GM18519 (cell line): ENCODE measurements at regions not wholly inside any gene's neighbourhood (a gene's known extent, or its start where the extent isn't known, plus 50 kb on each side); places are given as distances from the start of the nearest gene placed in this dataset.

ENCODE experiments used
- ATAC-seq: cut with Tn5 transposase; IDR thresholded peaks from one replicate; pipeline ENCODE4 v1.9.1; 2021; ENCODE audit warnings: mild to moderate bottlenecking, moderate library complexity; ENCODE audit not compliant: unreplicated experiment, low FRiP score

DNA sequence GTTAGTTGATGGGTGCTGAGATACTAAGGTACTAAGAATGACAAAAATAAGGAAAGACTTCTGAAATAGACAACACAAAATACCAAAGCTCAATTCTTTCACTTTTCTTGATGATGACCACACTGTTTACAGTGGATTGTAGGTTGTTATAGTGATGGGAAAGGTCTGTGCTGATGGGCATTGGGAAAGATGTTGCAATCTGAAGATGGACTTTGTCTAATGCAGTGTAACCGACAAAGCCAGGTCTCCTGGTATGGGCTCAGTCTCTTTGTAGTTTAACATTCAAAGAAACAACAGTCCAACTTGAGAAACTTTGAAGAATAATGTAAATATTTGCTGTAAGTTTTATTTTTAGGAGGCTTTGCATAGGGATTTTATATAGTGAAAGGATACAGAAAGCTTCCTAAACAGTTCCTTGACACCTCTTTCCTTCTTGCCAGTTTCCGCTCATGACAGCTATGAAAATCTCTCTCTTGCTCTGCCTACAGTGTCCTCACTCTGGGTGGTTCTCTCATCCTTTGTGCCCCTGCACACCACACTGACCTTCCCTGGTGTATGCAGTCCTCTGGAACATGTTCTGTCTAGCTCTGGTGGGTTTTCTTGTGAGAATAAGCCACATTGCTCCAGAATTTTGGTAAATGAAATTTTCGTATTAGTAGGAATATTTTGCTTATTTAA is 172.2 kb downstream of the KCNRG start:
- ATAC-seq: no peak

DNA sequence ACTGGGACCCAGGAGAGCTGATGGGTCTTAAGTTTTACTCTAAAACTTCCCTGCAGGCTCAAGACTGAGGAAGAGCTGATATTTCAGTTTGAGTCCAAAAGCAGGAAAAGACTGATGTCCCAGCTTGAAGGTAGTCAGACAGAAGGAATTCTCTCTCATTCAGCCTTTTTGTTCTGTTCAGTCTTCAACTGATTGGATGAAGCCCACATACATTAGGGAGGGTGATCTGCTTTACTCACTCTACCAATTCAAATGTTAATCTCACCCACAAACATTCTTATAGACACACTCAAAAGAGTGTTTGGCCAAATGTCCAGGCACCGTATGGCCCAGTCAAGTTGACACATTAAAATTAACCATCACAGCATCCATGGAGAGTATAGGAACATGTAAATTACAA is 173.5 kb downstream of the KCNRG start:
- no peak for ATAC-seq

- no peak for ATAC-seq
Observed at GRCh38 chr13:50189450-50189849, 174.2 kb downstream of the KCNRG start.

GRCh38 chr13:50191004-50191403 is 175.8 kb downstream of the KCNRG start:
- no peak for ATAC-seq

DNA sequence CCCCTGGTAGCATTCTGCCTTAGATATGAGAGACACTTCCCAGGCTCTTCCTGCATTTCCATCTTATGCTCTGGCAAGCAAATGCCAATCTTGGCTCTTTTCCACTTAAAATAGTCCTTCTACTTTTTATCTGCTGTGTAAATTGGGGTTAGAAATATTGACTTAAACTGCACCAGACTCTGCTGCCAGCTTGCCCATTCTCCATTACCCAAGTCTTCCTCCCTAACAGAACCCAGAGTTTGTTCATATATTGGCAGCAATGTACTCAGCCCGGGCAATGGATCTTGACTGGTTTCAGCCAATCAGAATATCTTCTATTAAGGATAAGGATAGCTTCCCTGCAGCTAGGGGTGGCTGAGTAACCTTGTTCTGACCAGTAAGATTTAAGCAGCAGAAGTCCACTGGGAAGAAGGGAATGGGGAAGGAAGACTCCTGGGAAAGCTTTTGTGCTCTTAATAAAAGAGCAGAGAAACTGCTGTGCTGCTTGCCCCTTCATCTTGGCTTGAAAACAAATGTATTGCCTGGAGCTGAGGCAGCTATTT is 177.1 kb downstream of the KCNRG start:
- no peak for ATAC-seq

GRCh38 chr13:50195045-50195444 is 179.8 kb downstream of the KCNRG start:
- ATAC-seq: no peak

DNA sequence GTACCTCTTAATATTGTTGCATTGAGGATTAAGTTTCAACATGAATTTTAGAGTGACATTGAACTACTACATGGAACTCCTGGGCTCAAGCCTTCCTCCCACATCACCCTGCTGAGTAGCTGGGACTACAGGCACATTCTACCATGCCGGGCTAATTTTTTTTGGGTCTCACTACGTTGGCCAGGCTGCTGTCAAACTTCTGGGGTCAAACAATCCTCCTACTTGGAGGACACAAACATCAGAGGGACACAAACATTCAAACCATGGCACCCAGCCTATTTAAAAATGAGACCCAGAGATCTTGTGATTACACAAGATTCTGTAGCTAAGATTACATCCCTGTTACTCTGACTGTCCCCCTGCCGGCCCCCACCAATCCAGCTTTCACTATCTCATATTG is 180.9 kb downstream of the KCNRG start:
- ATAC-seq: no peak

DNA sequence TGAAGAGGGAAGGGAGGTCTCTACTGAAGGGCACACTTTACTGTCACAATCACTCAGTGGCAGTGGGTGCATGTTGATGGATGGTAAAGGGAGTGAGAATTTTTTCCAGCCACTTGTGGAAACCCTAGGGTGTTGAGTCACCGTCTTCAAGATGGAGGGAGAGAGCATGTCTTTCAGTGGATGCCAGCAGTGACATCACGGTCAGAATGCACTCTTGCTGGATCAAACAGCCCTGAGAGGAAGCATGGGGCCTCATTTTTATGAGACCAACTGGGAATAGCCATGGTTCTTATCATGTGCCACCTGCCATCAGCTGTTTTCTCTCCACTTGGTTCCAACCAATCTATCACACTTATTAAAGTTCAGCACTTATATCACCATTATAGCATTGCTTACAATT is 182.5 kb downstream of the KCNRG start:
- ATAC-seq: no peak

- no peak for ATAC-seq
Observed at GRCh38 chr13:50198508-50198907, 183.3 kb downstream of the KCNRG start.

DNA sequence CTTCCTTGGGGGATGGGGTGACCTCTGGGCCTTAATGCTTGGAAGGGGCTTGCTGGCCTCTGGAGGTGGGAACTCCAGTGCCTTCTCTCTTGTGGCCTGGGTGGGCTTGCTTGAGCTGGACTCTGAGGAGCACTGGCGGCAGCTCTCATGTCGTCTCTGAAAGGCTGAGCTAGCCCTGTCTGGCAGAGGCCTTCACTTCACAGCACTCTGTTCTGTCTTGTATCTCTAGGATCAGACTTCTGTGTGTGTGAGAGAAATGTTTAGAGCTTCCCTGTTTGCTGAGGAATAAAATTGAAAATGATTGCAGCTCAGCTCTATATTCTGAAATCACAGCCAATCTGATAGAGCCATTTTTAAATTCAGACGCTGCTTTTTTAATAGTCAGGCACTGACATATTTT is 185.3 kb downstream of the KCNRG start:
- ATAC-seq: no peak

GRCh38 chr13:50200988-50201387 is 185.7 kb downstream of the KCNRG start:
- no peak for ATAC-seq

- no peak for ATAC-seq
Observed at GRCh38 chr13:50202485-50202884, 187.2 kb downstream of the KCNRG start.

DNA sequence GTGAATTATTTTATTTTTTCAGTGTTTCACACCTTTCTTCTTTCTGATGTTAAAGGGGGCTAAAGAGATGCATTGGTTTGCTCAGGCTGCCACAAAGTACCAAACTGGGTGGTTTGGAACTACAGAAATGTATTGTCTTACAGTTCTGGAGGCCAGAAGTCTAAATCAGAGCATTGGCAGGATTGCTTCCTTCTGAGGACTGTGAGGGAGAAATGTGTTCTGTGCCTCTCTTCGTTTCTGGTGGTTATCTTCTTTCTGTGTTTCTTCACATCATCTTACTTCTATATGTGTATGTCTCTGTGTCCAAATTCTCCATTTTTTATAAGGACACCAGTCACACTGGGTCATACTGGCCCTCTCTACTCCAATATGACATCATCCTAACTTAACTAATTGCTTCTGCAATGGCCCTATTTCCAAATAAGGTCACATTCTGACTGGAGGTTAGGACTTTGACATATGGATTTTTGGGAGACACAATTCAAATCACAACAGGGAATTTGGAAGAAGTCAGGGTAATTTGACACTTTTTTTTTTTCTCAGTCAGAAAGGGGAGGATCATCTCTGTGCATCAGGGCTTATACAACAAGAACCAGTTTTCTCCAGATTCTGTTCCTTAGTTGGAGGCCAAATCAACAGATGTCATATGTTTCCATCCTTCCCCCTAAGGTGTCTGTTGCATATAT is 188.2 kb downstream of the KCNRG start:
- ATAC-seq: no peak

DNA sequence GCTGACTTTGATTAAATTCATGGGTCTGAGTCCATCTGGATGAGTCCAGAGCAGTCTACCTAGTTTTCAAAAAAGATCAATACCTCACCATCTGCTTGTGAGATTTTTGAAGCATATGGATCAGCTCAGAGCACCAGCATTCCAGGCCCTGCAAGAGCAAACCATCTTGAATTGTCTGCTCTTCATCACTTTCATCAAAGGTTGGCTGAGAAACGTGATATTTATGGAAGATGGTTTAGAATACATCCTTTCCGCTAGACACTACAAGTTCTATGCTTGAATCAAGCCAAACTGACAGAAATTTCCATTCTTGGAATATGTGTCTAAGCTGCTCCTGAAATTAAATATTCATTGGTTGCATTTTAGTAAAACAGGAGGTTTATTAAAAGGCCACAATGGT is 190.3 kb downstream of the KCNRG start:
- no peak for ATAC-seq

DNA sequence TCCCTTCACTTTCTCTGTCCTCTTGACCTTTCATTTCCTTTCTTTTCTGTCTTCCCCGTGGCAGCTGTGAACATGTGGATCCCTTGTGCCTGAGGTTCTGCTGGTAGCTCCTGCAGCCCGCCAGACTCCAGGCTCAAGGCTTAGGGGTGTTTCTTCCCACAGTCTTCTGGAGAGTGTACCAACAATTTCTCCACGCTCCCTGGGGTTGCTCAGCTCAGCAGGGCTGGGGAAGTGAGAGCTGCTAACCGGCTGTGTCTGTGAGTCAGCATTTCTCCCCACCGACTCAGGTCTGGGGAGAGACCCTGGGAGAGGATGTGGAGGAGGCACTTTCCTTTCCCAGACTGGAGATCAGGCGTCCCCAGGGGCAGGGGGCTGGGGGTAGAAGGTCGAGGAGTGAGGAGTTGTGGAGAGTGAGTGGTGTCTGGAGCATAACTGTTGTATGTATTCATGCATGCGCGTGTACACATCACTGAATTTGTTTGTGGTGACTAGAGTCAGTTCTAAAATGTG is 193.6 kb downstream of the KCNRG start:
- no peak for ATAC-seq

GRCh38 chr13:50209631-50210030 is 194.4 kb downstream of the KCNRG start:
- ATAC-seq: no peak

DNA sequence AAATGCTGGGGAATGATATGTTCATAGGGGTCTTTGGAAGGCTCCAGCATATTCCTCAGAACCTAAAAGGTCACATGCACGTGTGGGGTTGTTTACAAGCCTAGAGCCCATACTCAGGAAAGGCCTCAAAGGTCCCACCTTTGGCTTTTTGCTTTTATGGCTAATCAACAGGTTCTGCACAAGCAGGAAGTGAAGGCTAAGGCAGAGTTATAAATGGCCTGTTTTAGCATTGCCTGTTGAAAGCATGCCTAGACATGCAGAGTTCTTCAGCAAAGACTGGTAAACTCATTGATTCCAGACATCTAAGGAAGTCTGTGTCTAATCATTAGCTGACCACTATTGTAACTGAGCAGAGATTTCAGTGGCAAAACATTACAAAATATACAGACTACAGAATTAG is 198.3 kb downstream of the KCNRG start:
- ATAC-seq: no peak

DNA sequence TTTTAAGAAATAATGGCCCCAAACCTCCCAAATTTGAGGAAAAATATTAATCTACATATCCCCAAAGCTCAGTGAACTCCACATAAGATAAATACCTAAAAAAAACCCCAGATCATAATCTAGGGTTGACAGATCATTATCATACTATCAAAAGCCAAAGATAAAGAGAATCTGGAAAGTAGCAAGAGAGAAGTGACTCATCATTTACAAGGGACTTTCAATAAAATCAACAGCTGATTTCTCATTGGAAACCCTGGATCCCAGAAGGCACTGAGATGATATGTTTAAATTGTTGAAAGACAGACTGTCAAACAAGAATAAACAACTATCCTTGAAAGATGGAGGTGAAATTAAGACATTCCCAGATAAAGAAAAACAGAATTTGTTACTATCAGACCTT is 199.3 kb downstream of the KCNRG start:
- no peak for ATAC-seq

GRCh38 chr13:50215399-50215798 is 200.2 kb downstream of the KCNRG start:
- no peak for ATAC-seq

DNA sequence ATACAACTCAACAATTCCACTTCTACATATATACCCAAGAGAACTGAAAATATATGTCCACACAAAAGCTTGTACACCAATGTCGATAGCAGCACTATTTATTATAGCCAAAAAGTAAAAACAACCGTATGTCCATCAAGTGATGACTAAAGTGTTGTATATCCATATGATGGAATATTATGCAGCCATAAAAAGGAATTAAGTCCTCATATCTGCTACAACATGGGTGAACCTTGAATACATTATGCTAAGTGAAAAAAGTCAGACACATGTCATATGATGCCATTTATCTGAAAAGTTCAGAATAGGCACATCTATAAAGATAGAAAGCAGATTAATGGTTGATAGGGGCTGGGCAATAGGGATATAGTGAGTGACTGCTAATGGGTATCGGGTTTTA is 204.5 kb downstream of the KCNRG start:
- ATAC-seq: no peak

GRCh38 chr13:50220938-50221337 is 205.7 kb downstream of the KCNRG start:
- no peak for ATAC-seq
